ENCODE measurements at regions not wholly inside any gene's neighbourhood (a gene's known extent, or its start where the extent isn't known, plus 50 kb on each side); places are given as distances from the start of the nearest gene placed in this dataset.

DNA sequence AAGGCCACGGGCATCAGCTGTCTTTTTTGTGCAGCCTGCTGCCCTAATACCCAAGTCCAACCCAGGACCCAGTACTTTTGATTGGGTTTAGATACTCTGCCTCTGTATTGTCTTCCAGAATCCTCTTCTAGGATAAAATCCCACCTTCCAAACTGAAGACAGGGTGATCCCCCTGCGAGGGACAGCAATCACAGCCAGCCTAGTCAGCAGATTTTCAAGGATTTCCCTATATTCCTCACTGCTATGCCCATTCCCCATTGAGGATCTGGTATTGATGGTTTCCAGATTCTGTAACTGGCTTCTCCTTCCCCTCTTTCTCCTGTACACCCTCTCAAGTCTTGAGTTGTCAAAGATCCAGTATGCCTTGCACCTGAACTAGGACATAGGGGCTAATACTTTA is 389.4 kb downstream of the TRIM36 start:
- Histone ChIP-seq H3K9me2 (replicated peaks; ENCODE audit: insufficient read depth, low read length) (no peaks in the 10 kb centered on the region), H3F3A (ENCODE audit: insufficient read depth, low read length) (no peaks in the 10 kb centered on the region), H2AFZ (ENCODE audit: low read length) (no peak overlapping the region), H3K4me1 (ENCODE audit: low read length) (no peaks in the 10 kb centered on the region), H4K20me1 (ENCODE audit: insufficient read depth, low read length) (no peaks in the 10 kb centered on the region), H3K79me2 (ENCODE audit: low read length) (no peaks in the 10 kb centered on the region), H3K27ac (ENCODE audit: low read length) (no peak overlapping the region), H3K9me3 (replicated peaks; ENCODE audit: insufficient read depth, low read length) (no peaks in the 10 kb centered on the region), H3K36me3 (replicated peaks; ENCODE audit: insufficient read depth, low read length) (no peaks in the 10 kb centered on the region), H3K4me3 (ENCODE audit: low read length) (no peak overlapping the region), H3K9ac (ENCODE audit: low read length) (no peak overlapping the region), H3K27me3 (replicated peaks; ENCODE audit: insufficient read depth, low read length) (no peaks in the 10 kb centered on the region), H3K4me2 (ENCODE audit: low read depth, low read length) (no peak overlapping the region)
- TF ChIP-seq EZH2 (optimal IDR thresholded peaks at IDR 0.05; ENCODE audit: low read depth, low read length) (no peak), EZH2phosphoT487 (IDR thresholded peaks at IDR 0.05; ENCODE audit: low read length) (no peak)
- TF ChIP-seq, protein P1, sequence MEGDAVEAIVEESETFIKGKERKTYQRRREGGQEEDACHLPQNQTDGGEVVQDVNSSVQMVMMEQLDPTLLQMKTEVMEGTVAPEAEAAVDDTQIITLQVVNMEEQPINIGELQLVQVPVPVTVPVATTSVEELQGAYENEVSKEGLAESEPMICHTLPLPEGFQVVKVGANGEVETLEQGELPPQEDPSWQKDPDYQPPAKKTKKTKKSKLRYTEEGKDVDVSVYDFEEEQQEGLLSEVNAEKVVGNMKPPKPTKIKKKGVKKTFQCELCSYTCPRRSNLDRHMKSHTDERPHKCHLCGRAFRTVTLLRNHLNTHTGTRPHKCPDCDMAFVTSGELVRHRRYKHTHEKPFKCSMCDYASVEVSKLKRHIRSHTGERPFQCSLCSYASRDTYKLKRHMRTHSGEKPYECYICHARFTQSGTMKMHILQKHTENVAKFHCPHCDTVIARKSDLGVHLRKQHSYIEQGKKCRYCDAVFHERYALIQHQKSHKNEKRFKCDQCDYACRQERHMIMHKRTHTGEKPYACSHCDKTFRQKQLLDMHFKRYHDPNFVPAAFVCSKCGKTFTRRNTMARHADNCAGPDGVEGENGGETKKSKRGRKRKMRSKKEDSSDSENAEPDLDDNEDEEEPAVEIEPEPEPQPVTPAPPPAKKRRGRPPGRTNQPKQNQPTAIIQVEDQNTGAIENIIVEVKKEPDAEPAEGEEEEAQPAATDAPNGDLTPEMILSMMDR (IDR thresholded peaks at IDR 0.05; ENCODE audit: low read length): no peak
- DNase-seq: no peak

DNA sequence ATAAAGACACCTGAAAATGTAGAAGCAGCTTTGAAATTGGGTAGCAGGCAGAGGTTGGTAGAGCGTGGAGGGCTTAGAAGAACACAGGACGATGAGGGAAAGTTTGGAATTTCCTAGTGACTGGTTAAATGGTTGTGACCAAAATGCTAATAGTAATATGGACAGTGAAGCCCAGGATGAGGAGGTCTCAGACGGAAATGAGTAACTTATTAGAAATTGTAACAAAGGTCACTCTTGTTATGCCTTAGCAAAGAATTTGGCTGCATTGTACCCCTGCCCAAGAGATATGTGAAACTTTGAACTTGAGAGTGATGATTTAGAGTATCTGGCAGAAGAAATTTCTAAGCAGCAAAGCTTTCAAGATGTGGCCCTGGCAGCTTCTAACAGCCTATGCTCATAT is 382.5 kb downstream of the KCNN2 start:
- no peak overlapping the region for H3K4me2 ChIP-seq (ENCODE audit: low read depth, low read length)
- DNase-seq: no peak
- no peaks in the 10 kb centered on the region for H3K4me1 ChIP-seq (ENCODE audit: low read length)
- no peak overlapping the region for H3K9ac ChIP-seq (ENCODE audit: low read length)
- H3K36me3 ChIP-seq (replicated peaks; ENCODE audit: insufficient read depth, low read length): no peaks in the 10 kb centered on the region
- H3K27ac ChIP-seq (ENCODE audit: low read length): no peak overlapping the region
- no peak overlapping the region for H2AFZ ChIP-seq (ENCODE audit: low read length)
- no peaks in the 10 kb centered on the region for H4K20me1 ChIP-seq (ENCODE audit: insufficient read depth, low read length)
- H3K9me3 ChIP-seq (replicated peaks; ENCODE audit: insufficient read depth, low read length): no peaks in the 10 kb centered on the region
- no peaks in the 10 kb centered on the region for H3K79me2 ChIP-seq (ENCODE audit: low read length)
- H3F3A ChIP-seq (ENCODE audit: insufficient read depth, low read length): no peaks in the 10 kb centered on the region
- no peak overlapping the region for H3K4me3 ChIP-seq (ENCODE audit: low read length)
- no peak for TF ChIP-seq EZH2phosphoT487 (IDR thresholded peaks at IDR 0.05; ENCODE audit: low read length)
- TF ChIP-seq EZH2 (optimal IDR thresholded peaks at IDR 0.05; ENCODE audit: low read depth, low read length): no peak
- TF ChIP-seq, protein P1 (IDR thresholded peaks at IDR 0.05; ENCODE audit: low read length): no peak
- H3K9me2 ChIP-seq (replicated peaks; ENCODE audit: insufficient read depth, low read length): no peaks in the 10 kb centered on the region
- H3K27me3 ChIP-seq (replicated peaks; ENCODE audit: insufficient read depth, low read length): no peaks in the 10 kb centered on the region

DNA sequence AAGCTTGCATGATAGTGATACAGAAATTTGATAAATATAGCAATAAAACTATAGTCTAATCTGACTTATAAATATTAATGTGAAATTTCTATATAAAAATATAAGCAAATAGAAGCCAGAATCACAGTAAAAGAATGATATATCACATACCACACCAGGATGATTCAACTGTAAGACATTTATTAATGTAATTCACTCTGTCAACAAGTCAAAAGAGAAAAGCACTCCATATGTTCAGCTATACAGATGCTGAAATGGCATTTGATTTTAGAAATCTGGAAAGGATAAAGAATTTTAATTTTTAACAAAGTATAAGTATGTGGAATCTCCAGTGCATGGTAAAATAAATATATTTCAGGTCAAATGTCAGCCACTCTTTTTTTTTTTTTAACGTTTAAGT is 372.4 kb downstream of the KCNN2 start:
- H4K20me1 ChIP-seq (ENCODE audit: insufficient read depth, low read length): no peaks in the 10 kb centered on the region; the same call in 1 of the 2 replicates

More for the DNA sequence above, 372.4 kb downstream of the KCNN2 start:
- Histone ChIP-seq H3K9ac (ENCODE audit: low read length) (no peak overlapping the region), H3F3A (ENCODE audit: insufficient read depth, low read length) (no peaks in the 10 kb centered on the region), H3K4me1 (ENCODE audit: low read length) (no peaks in the 10 kb centered on the region), H3K4me3 (ENCODE audit: low read length) (no peak overlapping the region), H3K36me3 (replicated peaks; ENCODE audit: insufficient read depth, low read length) (no peaks in the 10 kb centered on the region), H3K27me3 (replicated peaks; ENCODE audit: insufficient read depth, low read length) (no peaks in the 10 kb centered on the region), H3K9me2 (replicated peaks; ENCODE audit: insufficient read depth, low read length) (no peaks in the 10 kb centered on the region), H3K27ac (ENCODE audit: low read length) (no peak overlapping the region), H3K79me2 (ENCODE audit: low read length) (no peaks in the 10 kb centered on the region), H2AFZ (ENCODE audit: low read length) (no peak overlapping the region), H3K4me2 (ENCODE audit: low read depth, low read length) (no peak overlapping the region), H3K9me3 (replicated peaks; ENCODE audit: insufficient read depth, low read length) (no peaks in the 10 kb centered on the region)
- TF ChIP-seq EZH2 (optimal IDR thresholded peaks at IDR 0.05; ENCODE audit: low read depth, low read length): no peak
- TF ChIP-seq, protein P1 (IDR thresholded peaks at IDR 0.05; ENCODE audit: low read length): no peak
- TF ChIP-seq EZH2phosphoT487 (IDR thresholded peaks at IDR 0.05; ENCODE audit: low read length): no peak
- DNase-seq: no peak
